Naive thymus-derived CD4-positive, alpha-beta T cell (primary cell): ENCODE measurements at regions not wholly inside any gene's neighbourhood (a gene's known extent, or its start where the extent isn't known, plus 50 kb on each side); places are given as distances from the start of the nearest gene placed in this dataset.

Experiments
- ATAC-seq: fragments of 150-1000 bp; cut with Tn5 transposase; 2 replicates; pipeline ENCODE4 v1.10.0; 2021; ENCODE audit warnings: mild to moderate bottlenecking, moderate library complexity
- CTCF ChIA-PET: fragments of 350-600 bp; sonication (Branson Sonifier 250); formaldehyde crosslinking; loops from one replicate; lab custom pipeline; 2021; ENCODE audit warnings: antibody characterized with exemption; lab: Charles Lee
- POLR2A ChIA-PET: fragments of 350-600 bp; sonication (Branson Sonifier 250); formaldehyde crosslinking; loops from one replicate; lab custom pipeline; 2021; ENCODE audit warnings: antibody characterized with exemption, inconsistent platforms; lab: Charles Lee
- DNase-seq, 9 donors: peaks; one replicate each; pipeline versions ENCODE4 v3.0.0 to v3.0.0-alpha.2; 2020 to 2022; ENCODE audit warnings: mixed read lengths in 1 of 9
- H3K27ac ChIP-seq: one replicate; pipeline ENCODE4 v1.7.0; 2013; ENCODE audit warnings: mild to moderate bottlenecking, low read depth, low read length, moderate library complexity
- H3K27me3 ChIP-seq, 2 donors: one replicate each; pipeline ENCODE4 v1.7.0; 2013; ENCODE audit warnings: low read length in 2 of 2, mild to moderate bottlenecking in 2 of 2, moderate library complexity in 2 of 2; ENCODE audit not compliant: control insufficient read depth in 2 of 2, insufficient read depth in 2 of 2
- H3K36me3 ChIP-seq, 3 experiments: 1 replicate in 2 of 3; 2 replicates in 1 of 3; pipeline ENCODE4 v1.7.0; 2013; ENCODE audit warnings: low read length in 3 of 3, mild to moderate bottlenecking in 3 of 3, moderate library complexity in 1 of 3; ENCODE audit not compliant: insufficient read depth in 3 of 3, control insufficient read depth in 2 of 3
- H3K4me1 ChIP-seq, 2 donors: one replicate each; pipeline ENCODE4 v1.7.0; 2013; ENCODE audit warnings: low read length in 2 of 2, mild to moderate bottlenecking in 2 of 2, moderate library complexity in 1 of 2; ENCODE audit not compliant: control insufficient read depth in 2 of 2, insufficient read depth in 2 of 2
- H3K4me3 ChIP-seq: 2 replicates; pipeline ENCODE4 v1.7.0; 2013; ENCODE audit warnings: mild to moderate bottlenecking, low read length
- H3K9me3 ChIP-seq, 3 experiments: 1 replicate in 2 of 3; 2 replicates in 1 of 3; pipeline ENCODE4 v1.7.0; 2013; ENCODE audit warnings: low read length in 3 of 3; ENCODE audit not compliant: control insufficient read depth in 2 of 3
- H3K27ac Mint-ChIP-seq, 9 donors: one replicate each; pipeline ENCODE4 v1.8.0; 2020 to 2022; ENCODE audit warnings: mixed read lengths in 9 of 9, mild to moderate bottlenecking in 8 of 9, moderate library complexity in 5 of 9, inconsistent platforms in 2 of 9
- H3K27me3 Mint-ChIP-seq, 5 donors: one replicate each; pipeline ENCODE4 v1.8.0; 2021 to 2022; ENCODE audit warnings: mixed read lengths in 5 of 5, mild to moderate bottlenecking in 1 of 5
- H3K36me3 Mint-ChIP-seq, 5 donors: one replicate each; pipeline ENCODE4 v1.8.0; 2020 to 2022; ENCODE audit warnings: mixed read lengths in 5 of 5, mild to moderate bottlenecking in 3 of 5, inconsistent platforms in 1 of 5
- H3K4me1 Mint-ChIP-seq, 7 donors: one replicate each; pipeline ENCODE4 v1.8.0; 2020 to 2022; ENCODE audit warnings: mixed read lengths in 7 of 7, mild to moderate bottlenecking in 3 of 7, inconsistent platforms in 1 of 7
- H3K4me3 Mint-ChIP-seq, 10 donors: one replicate each; pipeline ENCODE4 v1.8.0; 2020 to 2022; ENCODE audit warnings: mild to moderate bottlenecking in 10 of 10, mixed read lengths in 10 of 10, moderate library complexity in 6 of 10, inconsistent platforms in 2 of 10
- H3K9me3 Mint-ChIP-seq, 11 donors: one replicate each; pipeline ENCODE4 v1.8.0; 2020 to 2022; ENCODE audit warnings: mixed read lengths in 11 of 11, mild to moderate bottlenecking in 4 of 11, inconsistent platforms in 1 of 11, moderate library complexity in 1 of 11
- intact Hi-C, 2 donors: fragments of 100-400 bp; cut with micrococcal nuclease; formaldehyde crosslinking; loops; one replicate each; pipeline ENCODE4 v1.15.1; 2023

- H3K4me1 ChIP-seq, result no peaks in the 10 kb centered on the region
- H3K9me3 Mint-ChIP-seq, result no peaks in the 10 kb centered on the region
- ATAC-seq (peak; percentile 82), DNase-seq (peak in 8 of 9 donors; percentile 20 to 55 (median 44))
- H3K27me3 ChIP-seq, result no peaks in the 10 kb centered on the region
- H3K4me1 Mint-ChIP-seq, result peaks cover 0 to 5% (median 0%) of the 10 kb centered on the region in 7 donors
- no peaks in the 10 kb centered on the region for H3K36me3 Mint-ChIP-seq
- H3K4me3 Mint-ChIP-seq, result no peak overlapping the region
- ChIA-PET CTCF (interaction anchor here (0.7 to 4.1 kb wide), 11 partner anchors 12 to 424 kb away, joined by 3 to 38 read pairs (median 4); no protein-coding TSS in a partner anchor), POLR2A (no interaction called here)
- H3K4me3 ChIP-seq, result no peak overlapping the region
- H3K36me3 ChIP-seq, result no peaks in the 10 kb centered on the region
- no peak overlapping the region for H3K27ac ChIP-seq
- H3K27ac Mint-ChIP-seq, result no peak overlapping the region
- no peaks in the 10 kb centered on the region for H3K9me3 ChIP-seq
- intact Hi-C loops, result loop anchor here (1.0 to 2.0 kb wide), 2 partner anchors 13 to 688 kb away; no protein-coding TSS in a partner anchor
- H3K27me3 Mint-ChIP-seq, result peaks cover 0 to 27% (median 4%) of the 10 kb centered on the region in 5 donors
These were observed 106.8 kb upstream of the SIRPG start for GRCh38 chr20:1764136-1765033.

GRCh38 chr20:1761598-1761997 lies 104.0 kb upstream of the SIRPG start:
- no peak overlapping the region for H3K4me3 Mint-ChIP-seq
- intact Hi-C loops, result no loop called here
- peaks cover 0 to 21% (median 0%) of the 10 kb centered on the region in 5 donors for H3K27me3 Mint-ChIP-seq
- Histone ChIP-seq H3K27ac (no peak overlapping the region), H3K9me3 (no peaks in the 10 kb centered on the region), H3K36me3 (no peaks in the 10 kb centered on the region), H3K4me1 (no peaks in the 10 kb centered on the region), H3K4me3 (no peak overlapping the region), H3K27me3 (no peaks in the 10 kb centered on the region)
- no peaks in the 10 kb centered on the region for H3K9me3 Mint-ChIP-seq
- ChIA-PET CTCF (no interaction called here), POLR2A (no interaction called here)
- no peak overlapping the region for H3K27ac Mint-ChIP-seq
- no peak for DNase-seq
- no peak for ATAC-seq
- peaks cover 0 to 5% (median 0%) of the 10 kb centered on the region in 7 donors for H3K4me1 Mint-ChIP-seq
- no peaks in the 10 kb centered on the region for H3K36me3 Mint-ChIP-seq

- H3K4me1 Mint-ChIP-seq, result peaks cover 0 to 5% (median 0%) of the 10 kb centered on the region in 7 donors
- no peaks in the 10 kb centered on the region for H3K9me3 Mint-ChIP-seq
- intact Hi-C loops, result no loop called here
These were observed 103.5 kb upstream of the SIRPG start for GRCh38 chr20:1761116-1761515.

GRCh38 chr20:1758765-1759164 lies 101.2 kb upstream of the SIRPG start:
- no peak overlapping the region for H3K27ac Mint-ChIP-seq
- ChIA-PET POLR2A (interaction anchor here (1.0 kb wide), 1 partner anchor 292 kb away, joined by 3 read pairs; no protein-coding TSS in a partner anchor), CTCF (interaction anchor here (0.6 to 1.2 kb wide), 3 partner anchors 18 to 737 kb away, joined by 3 to 5 read pairs (median 4); no protein-coding TSS in a partner anchor)
- H3K9me3 Mint-ChIP-seq, result no peaks in the 10 kb centered on the region
- H3K9me3 ChIP-seq, result no peaks in the 10 kb centered on the region
- H3K27ac ChIP-seq, result no peak overlapping the region
- ATAC-seq (no peak), DNase-seq (no peak)
- no peaks in the 10 kb centered on the region for H3K4me1 ChIP-seq
- H3K36me3 Mint-ChIP-seq, result no peaks in the 10 kb centered on the region
- H3K4me3 ChIP-seq, result no peak overlapping the region
- H3K36me3 ChIP-seq, result no peaks in the 10 kb centered on the region
- peaks cover 0 to 6% (median 0%) of the 10 kb centered on the region in 7 donors for H3K4me1 Mint-ChIP-seq
- peaks cover 0 to 29% (median 0%) of the 10 kb centered on the region in 5 donors for H3K27me3 Mint-ChIP-seq
- no peak overlapping the region for H3K4me3 Mint-ChIP-seq
- intact Hi-C loops, result no loop called here
- no peaks in the 10 kb centered on the region for H3K27me3 ChIP-seq

More at GRCh38 chr20:1761116-1761515, 103.5 kb upstream of the SIRPG start:
- Histone ChIP-seq H3K36me3 (no peaks in the 10 kb centered on the region), H3K27me3 (no peaks in the 10 kb centered on the region), H3K9me3 (no peaks in the 10 kb centered on the region), H3K4me1 (no peaks in the 10 kb centered on the region), H3K4me3 (no peak overlapping the region), H3K27ac (no peak overlapping the region)
- ChIA-PET POLR2A (no interaction called here), CTCF (no interaction called here)
- H3K27ac Mint-ChIP-seq, result no peak overlapping the region
- DNase-seq, result no peak
- ATAC-seq, result no peak
- H3K27me3 Mint-ChIP-seq, result peaks cover 0 to 18% (median 0%) of the 10 kb centered on the region in 5 donors
- H3K36me3 Mint-ChIP-seq, result no peaks in the 10 kb centered on the region
- no peak overlapping the region for H3K4me3 Mint-ChIP-seq

GRCh38 chr20:1757606-1758512 lies 100.3 kb upstream of the SIRPG start:
- no peak overlapping the region for H3K27ac ChIP-seq
- no peaks in the 10 kb centered on the region for H3K9me3 ChIP-seq
- Mint-ChIP-seq H3K27me3 (peaks cover 0 to 36% (median 0%) of the 10 kb centered on the region in 5 donors), H3K9me3 (no peaks in the 10 kb centered on the region), H3K4me1 (peaks cover 0 to 6% (median 0%) of the 10 kb centered on the region in 7 donors), H3K36me3 (no peaks in the 10 kb centered on the region), H3K4me3 (no peak overlapping the region), H3K27ac (peak overlapping the region in 1 of 9 donors; percentile 10)
- no peaks in the 10 kb centered on the region for H3K27me3 ChIP-seq
- H3K4me1 ChIP-seq, result no peaks in the 10 kb centered on the region
- no peak for ATAC-seq
- ChIA-PET CTCF (no interaction called here), POLR2A (interaction anchor here (1.0 to 1.1 kb wide), 2 partner anchors 24 to 291 kb away, joined by 3 to 4 read pairs; no protein-coding TSS in a partner anchor)
- intact Hi-C loops, result no loop called here
- no peak overlapping the region for H3K4me3 ChIP-seq
- no peaks in the 10 kb centered on the region for H3K36me3 ChIP-seq
- DNase-seq, result no peak

- Histone ChIP-seq H3K9me3 (no peaks in the 10 kb centered on the region), H3K27ac (no peak overlapping the region), H3K27me3 (no peaks in the 10 kb centered on the region), H3K4me3 (no peak overlapping the region), H3K4me1 (no peaks in the 10 kb centered on the region), H3K36me3 (no peaks in the 10 kb centered on the region)
- ChIA-PET CTCF (no interaction called here), POLR2A (interaction anchor here (1.1 kb wide), 1 partner anchor 25 kb away, joined by 4 read pairs; no protein-coding TSS in a partner anchor)
- peaks cover 0 to 44% (median 0%) of the 10 kb centered on the region in 5 donors for H3K27me3 Mint-ChIP-seq
- peaks cover 0 to 6% (median 0%) of the 10 kb centered on the region in 7 donors for H3K4me1 Mint-ChIP-seq
- intact Hi-C loops, result no loop called here
- peaks cover 0 to 6% (median 3%) of the 10 kb centered on the region in 11 donors for H3K9me3 Mint-ChIP-seq
- H3K27ac Mint-ChIP-seq, result no peak overlapping the region
- H3K4me3 Mint-ChIP-seq, result no peak overlapping the region
- ATAC-seq (no peak), DNase-seq (no peak)
- H3K36me3 Mint-ChIP-seq, result no peaks in the 10 kb centered on the region
These were observed 99.5 kb upstream of the SIRPG start for GRCh38 chr20:1757072-1757471.
